SK-N-SH treated with all-trans-retinoic acid at 6 μM for 48 hours (cell line): ENCODE measurements at regions not wholly inside any gene's neighbourhood (a gene's known extent, or its start where the extent isn't known, plus 50 kb on each side); places are given as distances from the start of the nearest gene placed in this dataset.
"Not testable (repeated sequence)": the region's sequence is repeated elsewhere in the genome, so short reads cannot be mapped to it uniquely, and the experiment has no call there.

ENCODE experiments used
- ARNTL ChIP-seq: fragments of 450-650 bp; formaldehyde crosslinking; IDR thresholded peaks from 2 replicates; pipeline ENCODE4 v1.5.0; 2020; ENCODE audit warnings: low read depth, mild to moderate bottlenecking, moderate library complexity, borderline replicate concordance
- CSDC2 ChIP-seq: fragments of 250-450 bp; sonication (Bioruptor Pico); IDR thresholded peaks from 2 replicates; pipeline ENCODE4 v1.5.0; 2020; ENCODE audit warnings: mild to moderate bottlenecking, moderate library complexity
- GLIS3 ChIP-seq: fragments of 250-450 bp; sonication (Bioruptor Pico); IDR thresholded peaks from 2 replicates; pipeline ENCODE4 v1.5.0; 2020; ENCODE audit warnings: mild to moderate bottlenecking, moderate library complexity
- ISL1 ChIP-seq: fragments of 250-450 bp; sonication (Bioruptor Pico); IDR thresholded peaks from 2 replicates; pipeline ENCODE4 v2.1.2; 2022; ENCODE audit warnings: mild to moderate bottlenecking, moderate library complexity
- OSR1 ChIP-seq: fragments of 250-450 bp; sonication (Bioruptor Pico); IDR thresholded peaks from 2 replicates; pipeline ENCODE4 v1.8.0; 2022; ENCODE audit warnings: moderate library complexity, mild to moderate bottlenecking, inconsistent platforms
- POU6F1 ChIP-seq: fragments of 250-450 bp; sonication (Bioruptor Pico); IDR thresholded peaks from 2 replicates; pipeline ENCODE4 v1.8.0; 2021; ENCODE audit warnings: low read depth, mild to moderate bottlenecking, moderate library complexity, borderline replicate concordance
- RARB ChIP-seq: fragments of 250-450 bp; sonication (Bioruptor Pico); IDR thresholded peaks from 2 replicates; pipeline ENCODE4 v1.8.0; 2021; ENCODE audit warnings: mild to moderate bottlenecking, moderate library complexity
- SNAI2 ChIP-seq: fragments of 250-450 bp; sonication (Bioruptor Pico); IDR thresholded peaks from 2 replicates; pipeline ENCODE4 v1.5.0; 2020; ENCODE audit warnings: mild to moderate bottlenecking, moderate library complexity
- TCF4 ChIP-seq: fragments of 250-450 bp; sonication (Bioruptor Pico); IDR thresholded peaks from 2 replicates; pipeline ENCODE4 v1.8.0; 2021; ENCODE audit warnings: mild to moderate bottlenecking, moderate library complexity, borderline replicate concordance
- ZFP30 ChIP-seq: fragments of 450-650 bp; formaldehyde crosslinking; IDR thresholded peaks from 2 replicates; pipeline ENCODE4 v1.5.0; 2022; ENCODE audit warnings: mild to moderate bottlenecking, moderate library complexity
- ZNF565 ChIP-seq: fragments of 450-650 bp; formaldehyde crosslinking; conservative IDR thresholded peaks from 2 replicates; pipeline ENCODE4 v1.5.0; 2020; ENCODE audit warnings: low read depth, mild to moderate bottlenecking, moderate library complexity
- ZNF70 ChIP-seq: fragments of 450-650 bp; formaldehyde crosslinking; IDR thresholded peaks from 2 replicates; pipeline ENCODE4 v1.5.0; 2020; ENCODE audit warnings: mild to moderate bottlenecking, moderate library complexity
- TF ChIP-seq, protein P1 (sequence below): fragments of 250-450 bp; sonication (Bioruptor Pico); IDR thresholded peaks from 2 replicates; pipeline ENCODE4 v1.8.0; 2020; ENCODE audit warnings: mild to moderate bottlenecking, moderate library complexity, borderline replicate concordance
- TF ChIP-seq, protein P2 (sequence below): fragments of 250-450 bp; sonication (Bioruptor Pico); IDR thresholded peaks from 2 replicates; pipeline ENCODE4 v1.5.1; 2020; ENCODE audit warnings: low read depth, mild to moderate bottlenecking, moderate library complexity

DNA sequence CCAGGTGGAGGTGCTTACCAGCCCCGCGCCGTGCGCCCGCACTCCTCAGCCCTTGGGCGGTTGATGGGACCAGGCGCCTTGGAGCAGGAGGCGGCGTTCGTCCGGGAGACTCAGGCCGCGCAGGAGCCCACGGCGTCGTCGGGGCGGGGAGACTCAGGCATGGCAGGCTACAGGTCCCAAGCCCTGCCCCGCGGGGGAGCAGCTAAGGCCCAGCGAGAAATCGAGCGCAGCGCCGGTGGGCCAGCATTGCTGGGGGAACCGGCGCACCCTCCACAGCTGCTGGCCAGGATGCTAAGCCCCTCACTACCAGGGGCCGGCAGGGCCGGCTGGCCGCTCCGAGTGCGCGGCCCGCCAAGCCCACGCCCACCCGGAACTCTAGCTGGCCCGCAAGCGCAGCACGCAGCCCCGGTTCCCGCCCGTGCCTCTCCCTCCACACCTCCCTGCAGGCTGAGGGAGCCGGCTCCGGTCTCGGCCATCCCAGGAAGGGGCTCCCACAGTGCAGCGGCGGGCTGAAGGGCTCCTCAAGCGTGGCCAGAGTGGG is 1087.5 kb downstream of the GALC start:
- TF ChIP-seq, protein P1, sequence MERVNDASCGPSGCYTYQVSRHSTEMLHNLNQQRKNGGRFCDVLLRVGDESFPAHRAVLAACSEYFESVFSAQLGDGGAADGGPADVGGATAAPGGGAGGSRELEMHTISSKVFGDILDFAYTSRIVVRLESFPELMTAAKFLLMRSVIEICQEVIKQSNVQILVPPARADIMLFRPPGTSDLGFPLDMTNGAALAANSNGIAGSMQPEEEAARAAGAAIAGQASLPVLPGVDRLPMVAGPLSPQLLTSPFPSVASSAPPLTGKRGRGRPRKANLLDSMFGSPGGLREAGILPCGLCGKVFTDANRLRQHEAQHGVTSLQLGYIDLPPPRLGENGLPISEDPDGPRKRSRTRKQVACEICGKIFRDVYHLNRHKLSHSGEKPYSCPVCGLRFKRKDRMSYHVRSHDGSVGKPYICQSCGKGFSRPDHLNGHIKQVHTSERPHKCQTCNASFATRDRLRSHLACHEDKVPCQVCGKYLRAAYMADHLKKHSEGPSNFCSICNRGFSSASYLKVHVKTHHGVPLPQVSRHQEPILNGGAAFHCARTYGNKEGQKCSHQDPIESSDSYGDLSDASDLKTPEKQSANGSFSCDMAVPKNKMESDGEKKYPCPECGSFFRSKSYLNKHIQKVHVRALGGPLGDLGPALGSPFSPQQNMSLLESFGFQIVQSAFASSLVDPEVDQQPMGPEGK (CRISPR knock-in tag): not testable (repeated sequence)
- TF ChIP-seq ZNF565 (CRISPR knock-in tag); POU6F1 (CRISPR knock-in tag); OSR1 (CRISPR knock-in tag); CSDC2 (CRISPR knock-in tag); SNAI2 (CRISPR knock-in tag); ZNF70 (CRISPR knock-in tag); TCF4 (CRISPR knock-in tag); ZFP30; RARB; GLIS3 (CRISPR knock-in tag); ISL1; ARNTL: not testable (repeated sequence)
- TF ChIP-seq, protein P2, sequence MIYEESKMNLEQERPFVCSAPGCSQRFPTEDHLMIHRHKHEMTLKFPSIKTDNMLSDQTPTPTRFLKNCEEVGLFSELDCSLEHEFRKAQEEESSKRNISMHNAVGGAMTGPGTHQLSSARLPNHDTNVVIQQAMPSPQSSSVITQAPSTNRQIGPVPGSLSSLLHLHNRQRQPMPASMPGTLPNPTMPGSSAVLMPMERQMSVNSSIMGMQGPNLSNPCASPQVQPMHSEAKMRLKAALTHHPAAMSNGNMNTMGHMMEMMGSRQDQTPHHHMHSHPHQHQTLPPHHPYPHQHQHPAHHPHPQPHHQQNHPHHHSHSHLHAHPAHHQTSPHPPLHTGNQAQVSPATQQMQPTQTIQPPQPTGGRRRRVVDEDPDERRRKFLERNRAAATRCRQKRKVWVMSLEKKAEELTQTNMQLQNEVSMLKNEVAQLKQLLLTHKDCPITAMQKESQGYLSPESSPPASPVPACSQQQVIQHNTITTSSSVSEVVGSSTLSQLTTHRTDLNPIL (CRISPR knock-in tag): not testable (repeated sequence)
